Activated CD4-positive, alpha-beta T cell treated with anti-CD3 and anti-CD28 coated beads, Interleukin-2, Interleukin-6, amounts not matched to agents 100 ng/mL and 50 ng/mL, durations not matched to agents 16 hours and 8 hours (primary cell): ENCODE measurements at regions not wholly inside any gene's neighbourhood (a gene's known extent, or its start where the extent isn't known, plus 50 kb on each side); places are given as distances from the start of the nearest gene placed in this dataset.

Experiments
- DNase-seq: peaks from one replicate; pipeline ENCODE4 v3.0.0-alpha.2; 2020

GRCh38 chr6:44665683-44666082, 278.2 kb downstream of the CDC5L start:
- DNase-seq: no peak

GRCh38 chr6:44666324-44666723, 278.8 kb downstream of the CDC5L start:
- no peak for DNase-seq

GRCh38 chr6:44667226-44667625, 279.7 kb downstream of the CDC5L start:
- no peak for DNase-seq

GRCh38 chr6:44667668-44668390, 280.3 kb downstream of the CDC5L start:
- peak; percentile 34 for DNase-seq

DNA sequence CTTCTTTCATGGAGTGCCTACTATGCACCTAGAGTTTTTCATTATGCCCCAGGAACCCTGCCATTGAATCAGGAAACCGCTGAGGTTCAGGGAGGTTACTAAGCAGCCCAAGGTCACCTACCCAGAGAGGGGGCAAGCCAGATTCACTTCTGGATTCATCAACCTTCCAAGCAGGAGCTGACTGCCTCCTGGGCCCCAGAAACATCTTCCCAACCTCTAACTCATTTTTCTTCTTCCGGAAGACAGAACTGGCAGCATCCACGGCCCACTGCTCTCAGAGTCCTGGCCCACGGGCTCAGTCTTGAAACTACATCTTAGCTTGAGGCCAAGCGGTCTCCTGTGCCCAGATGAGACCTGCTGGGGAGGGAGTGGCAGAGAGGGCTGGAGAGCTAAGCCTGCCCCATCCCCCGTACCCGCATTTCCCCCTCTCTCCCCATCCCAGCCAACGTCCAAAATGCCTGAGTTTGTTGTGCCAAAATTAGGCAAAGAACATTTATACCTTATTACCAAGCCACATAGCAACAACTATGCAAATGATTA, 281.0 kb downstream of the CDC5L start:
- DNase-seq: no peak

- no peak for DNase-seq
Measured at GRCh38 chr6:44668976-44669934, 281.7 kb downstream of the CDC5L start.

GRCh38 chr6:44670146-44670545, 282.6 kb downstream of the CDC5L start:
- no peak for DNase-seq

DNA sequence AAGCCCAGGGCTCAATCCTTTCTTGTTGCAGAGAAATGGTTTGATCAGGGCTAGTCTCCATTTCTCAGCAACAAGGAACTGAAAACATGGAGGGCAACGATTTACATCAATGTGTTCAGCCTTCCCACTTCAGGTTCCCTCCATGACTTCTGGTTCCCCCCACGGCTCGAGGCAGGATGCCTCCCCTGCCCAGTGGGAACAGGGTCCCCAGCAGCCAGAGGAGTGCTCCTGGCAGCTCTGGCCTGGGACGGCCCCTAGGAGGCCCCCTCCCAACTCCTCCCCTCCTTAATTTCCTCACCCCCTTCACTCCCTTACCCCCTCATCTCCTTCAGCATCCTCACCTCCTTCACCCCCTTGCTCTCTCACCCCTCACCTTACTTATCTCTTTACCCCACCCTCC, 283.8 kb downstream of the CDC5L start:
- DNase-seq: no peak

DNA sequence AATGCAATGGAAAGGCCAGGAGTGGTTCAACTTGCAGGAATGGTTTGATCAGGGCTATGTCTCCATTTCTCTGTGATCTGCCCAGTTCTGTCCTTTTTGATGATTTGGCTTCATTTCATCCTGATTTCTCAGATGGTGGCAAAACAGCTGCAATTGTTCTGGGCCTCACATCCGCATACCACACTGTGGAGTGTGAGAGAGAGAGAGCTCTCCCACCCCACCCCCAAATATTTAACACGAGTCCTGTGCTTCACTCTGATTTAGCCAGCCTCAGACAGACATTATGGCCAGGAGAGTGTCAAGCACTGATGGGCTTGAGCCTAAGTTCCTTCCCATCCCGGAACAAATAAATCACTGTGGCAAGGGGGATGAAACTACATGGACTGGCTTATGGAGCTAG, 284.6 kb downstream of the CDC5L start:
- DNase-seq: no peak

GRCh38 chr6:44672841-44673240, 285.3 kb downstream of the CDC5L start:
- DNase-seq: no peak

DNA sequence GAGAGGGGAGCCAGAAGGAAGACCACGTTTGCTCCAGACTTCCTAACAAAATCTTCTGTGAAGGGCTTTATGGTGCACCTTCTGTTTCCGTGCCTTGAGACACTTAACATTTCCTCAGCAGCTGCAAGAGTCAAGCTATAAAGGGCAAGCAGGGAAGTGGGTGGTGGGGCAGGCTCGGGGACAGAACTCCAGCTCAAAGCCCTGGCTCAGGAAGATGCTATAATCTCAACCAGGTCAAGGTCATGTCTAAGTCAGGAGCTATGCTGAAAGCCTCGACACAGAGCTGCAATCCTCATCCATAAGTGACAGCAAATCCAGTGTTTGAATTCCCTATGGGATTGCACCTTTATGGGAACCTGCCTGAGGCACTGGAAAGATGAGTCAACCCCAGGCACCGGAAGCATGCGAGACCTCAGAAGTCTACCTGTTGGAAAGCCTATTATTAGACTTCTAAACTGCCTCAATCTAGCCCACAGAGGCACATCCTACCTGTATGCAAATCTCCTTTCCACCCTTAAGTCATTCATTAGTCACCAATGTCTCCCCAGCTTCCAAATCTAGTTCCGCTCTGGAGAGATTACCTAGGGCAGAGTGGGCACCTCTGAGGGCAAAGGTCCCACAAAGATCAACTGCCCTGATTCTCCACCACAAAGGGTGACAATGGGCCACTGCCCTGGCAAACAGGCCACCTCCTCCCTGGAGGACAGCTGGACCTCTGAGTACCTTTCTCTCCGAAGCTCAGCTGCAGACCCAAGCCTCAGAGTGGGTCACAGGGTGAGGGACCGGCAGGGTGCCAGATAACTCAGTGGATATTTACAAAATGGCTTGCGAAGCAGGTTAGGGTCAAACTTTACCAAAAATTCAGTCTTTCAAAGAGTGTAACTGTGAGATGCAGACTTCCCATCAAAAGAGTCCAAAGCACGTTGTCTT, 287.0 kb downstream of the CDC5L start:
- no peak for DNase-seq

GRCh38 chr6:44675449-44675848, 287.9 kb downstream of the CDC5L start:
- DNase-seq: no peak

DNA sequence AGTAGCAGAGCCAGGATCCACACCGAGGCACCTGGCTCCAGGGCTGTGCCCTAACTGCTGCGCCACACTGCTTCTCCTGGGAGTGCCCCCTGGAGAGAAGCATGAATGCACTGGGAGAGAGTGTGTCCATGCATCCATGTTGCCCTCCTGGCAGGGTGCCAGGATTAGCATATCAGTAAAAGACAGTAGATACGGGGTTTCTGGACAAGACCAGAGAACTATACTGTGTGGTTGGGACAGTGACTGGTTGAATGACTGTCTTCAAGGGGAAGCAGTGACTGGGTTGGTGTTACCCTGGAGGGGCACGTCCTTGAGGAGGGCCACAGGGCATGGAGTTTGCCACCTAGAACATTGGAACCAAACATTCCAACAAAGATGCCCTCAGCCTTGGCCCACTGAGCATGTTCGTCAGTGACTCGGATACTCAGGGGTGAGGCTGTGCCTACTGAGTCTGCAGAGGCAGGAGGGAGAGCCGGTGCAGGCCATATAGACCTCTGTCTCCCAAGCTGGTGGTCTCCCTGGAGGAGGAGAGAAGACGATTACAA, 288.8 kb downstream of the CDC5L start:
- no peak for DNase-seq

DNA sequence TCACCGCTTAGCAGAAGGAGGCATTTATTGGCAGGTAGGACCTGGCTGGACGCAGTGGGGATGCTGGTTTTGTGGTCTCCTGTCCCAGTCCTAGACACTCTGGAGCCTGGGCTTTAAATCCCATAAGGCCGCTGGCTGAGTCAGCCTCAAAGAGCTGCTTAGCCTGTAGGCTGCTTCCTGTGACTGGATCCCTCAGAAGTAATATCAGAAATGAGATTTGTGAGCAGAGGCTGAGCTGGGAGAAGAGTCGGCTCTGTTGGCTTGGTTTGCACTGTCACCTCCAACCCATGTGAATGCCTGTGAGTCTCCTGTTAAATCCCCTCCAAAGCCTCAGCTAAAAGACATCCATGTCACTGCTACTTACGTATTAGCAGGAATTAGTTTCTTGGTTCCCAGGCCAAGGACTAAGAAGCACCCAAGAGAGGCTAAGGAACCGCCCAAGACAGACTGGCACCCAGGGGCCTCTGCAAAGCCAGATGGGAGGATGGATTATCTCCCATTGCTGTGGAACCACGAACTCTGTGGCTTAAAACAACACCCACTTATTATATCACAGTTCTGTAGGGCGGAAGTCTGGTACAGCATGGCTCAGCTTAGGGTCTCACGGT, 289.4 kb downstream of the CDC5L start:
- DNase-seq: no peak

DNA sequence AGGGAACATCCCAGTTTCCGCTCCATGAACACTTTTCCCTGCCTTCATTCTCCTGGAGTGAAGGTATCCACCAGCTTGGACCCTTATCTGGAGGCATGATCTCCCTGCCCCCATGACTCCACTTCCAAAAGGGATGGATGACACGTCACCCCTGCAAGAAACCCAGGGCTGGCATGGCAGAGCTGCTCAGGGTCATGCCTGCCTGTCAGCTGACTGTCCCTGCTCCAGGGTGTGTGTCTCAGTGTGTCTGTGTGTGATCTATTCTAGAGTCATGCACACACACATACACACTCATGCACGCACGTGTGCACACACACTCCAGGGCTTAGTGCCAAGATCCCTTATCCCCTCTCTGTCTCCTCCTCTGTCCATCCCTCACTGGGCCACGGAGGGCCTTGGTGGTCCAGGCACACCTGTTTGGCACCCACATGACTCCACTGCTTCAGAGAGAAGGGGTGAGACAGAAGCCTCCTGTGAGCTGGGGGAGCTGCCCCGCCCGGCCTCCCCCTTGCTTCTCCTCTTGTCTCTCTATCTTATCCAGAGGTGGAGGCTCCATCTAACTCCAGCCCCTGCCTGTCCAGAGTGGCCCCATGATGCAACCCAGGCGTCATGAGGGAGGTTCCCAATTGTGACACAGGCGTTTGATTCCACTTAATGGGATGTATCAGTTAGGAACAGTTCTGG, 290.9 kb downstream of the CDC5L start:
- DNase-seq: no peak

DNA sequence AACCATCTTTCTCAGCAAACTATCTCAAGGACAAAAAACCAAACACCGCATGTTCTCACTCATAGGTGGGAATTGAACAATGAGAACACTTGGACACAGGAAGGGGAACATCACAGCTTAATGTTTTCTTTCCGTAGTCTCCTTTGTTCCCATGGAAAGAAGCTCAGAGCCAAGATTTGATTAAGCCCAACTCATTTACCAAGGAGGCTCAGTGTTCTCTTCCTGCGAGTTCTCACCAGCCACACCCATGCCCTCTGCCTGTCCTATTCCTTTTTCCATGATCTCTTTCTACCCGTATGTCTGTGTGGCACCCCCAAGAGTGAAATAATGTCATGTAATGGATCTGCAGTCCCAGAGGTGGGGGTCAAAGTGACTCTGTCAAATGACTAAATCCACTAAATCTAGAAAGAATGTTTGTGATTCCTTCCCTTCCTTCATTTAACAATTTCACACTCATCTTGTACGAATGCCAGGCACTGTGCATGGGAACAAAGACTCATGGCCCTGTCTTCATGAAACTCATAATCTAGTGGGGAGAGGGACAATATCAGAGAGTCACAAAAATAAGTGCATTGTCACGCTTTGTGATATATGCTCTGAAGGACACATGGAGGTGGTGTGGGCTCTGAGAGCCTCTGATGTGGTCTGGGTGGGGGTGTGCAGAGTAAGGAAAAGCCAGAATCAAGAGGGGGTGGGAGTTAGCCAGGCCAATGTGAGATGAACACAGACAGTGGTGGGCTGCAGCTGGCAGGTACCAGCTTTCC, 292.1 kb downstream of the CDC5L start:
- no peak for DNase-seq

- DNase-seq: no peak
Measured at GRCh38 chr6:44680202-44680720, 292.8 kb downstream of the CDC5L start.

- no peak for DNase-seq
Measured at GRCh38 chr6:44681761-44682160, 294.3 kb downstream of the CDC5L start.

GRCh38 chr6:44682280-44682679, 294.8 kb downstream of the CDC5L start:
- DNase-seq: no peak
